ENCODE measurements at regions not wholly inside any gene's neighbourhood (a gene's known extent, or its start where the extent isn't known, plus 50 kb on each side); places are given as distances from the start of the nearest gene placed in this dataset.

GRCh38 chr4:189440716-189441115 is 500.0 kb upstream of the FRG1 start:
- Histone ChIP-seq H3K9me3 (ENCODE audit: control insufficient read depth, insufficient read depth, low read length) (peaks cover 3% of the 10 kb centered on the region; the same call in 1 of the 2 replicates), H2BK5ac (ENCODE audit: low read depth, low read length, poor library complexity, severe bottlenecking) (no peak overlapping the region), H3K36me3 (ENCODE audit: control insufficient read depth, insufficient read depth, low read length) (no peaks in the 10 kb centered on the region), H3K14ac (replicated peaks; ENCODE audit: low read depth, low read length) (no peak overlapping the region), H4K91ac (ENCODE audit: insufficient read depth, low read depth, low read length) (no peak overlapping the region), H2BK20ac (ENCODE audit: low read depth, low read length) (no peak overlapping the region), H3K27me3 (ENCODE audit: control insufficient read depth, insufficient read depth, low read length) (no peaks in the 10 kb centered on the region), H3K4me2 (ENCODE audit: low read depth, low read length) (no peak overlapping the region), H3K23ac (ENCODE audit: low read depth, low read length) (no peak overlapping the region), H3K9ac (ENCODE audit: low read depth, low read length) (no peak overlapping the region), H4K20me1 (ENCODE audit: insufficient read depth, low read length) (no peaks in the 10 kb centered on the region), H3K4me3 (ENCODE audit: insufficient read depth, low read depth, low read length) (no peak overlapping the region), H4K8ac (ENCODE audit: low read depth in 2 of 2, low read length in 2 of 2) (no peak overlapping the region), H4K5ac (ENCODE audit: low read depth, low read length) (no peak overlapping the region), H3K79me1 (ENCODE audit: low read depth in 1 of 2, low read length in 2 of 2) (no peaks in the 10 kb centered on the region), H2BK15ac (ENCODE audit: low read depth, low read length) (no peak overlapping the region), H2AFZ (replicated peaks; ENCODE audit: low read length, poor library complexity) (no peak overlapping the region), H3K9me1 (ENCODE audit: insufficient read depth, low read length) (no peaks in the 10 kb centered on the region), H3K4ac (ENCODE audit: low read depth, low read length) (no peak overlapping the region), H3K18ac (ENCODE audit: low read depth, low read length) (no peak overlapping the region), H3K27ac (ENCODE audit: insufficient read depth, low read length) (no peak overlapping the region), H3K56ac (ENCODE audit: extremely low read depth, insufficient read depth, low read length) (no peak overlapping the region), H2AK5ac (ENCODE audit: low read depth, low read length) (no peak overlapping the region), H3K4me1 (ENCODE audit: control insufficient read depth, insufficient read depth, low read length) (no peaks in the 10 kb centered on the region), H2AK9ac (replicated peaks; ENCODE audit: low read depth, low read length, poor library complexity) (no peak overlapping the region), H2BK120ac (ENCODE audit: low read depth, low read length) (no peak overlapping the region)
- no peak for ATAC-seq (ENCODE audit: low read depth)
- in situ Hi-C loops (cut with MboI; ENCODE audit: low sequenced_read_pairs): no loop called here
- dilution Hi-C loops (cut with HindIII; ENCODE audit: low sequenced_read_pairs, unreplicated experiment): no loop called here
- POLR2A ChIA-PET (ENCODE audit: unreplicated experiment): no interaction called here
- intact Hi-C loops (cut with micrococcal nuclease): no loop called here
- CTCF ChIA-PET: no interaction called here
- TF ChIP-seq CEBPB (IDR thresholded peaks at IDR 0.05; ENCODE audit: low read depth, low read length): no peak
- no peak for DNase-seq
- BruUV-seq (replicated peaks): no TSS peak
- WGBS, 2 experiments (ENCODE audit: extremely low coverage in 2 of 2, insufficient read length in 1 of 2): no CpG with 5 or more reads among the region's 4 CpGs

Measured in IMR-90 (cell line).